ENCODE measurements at regions not wholly inside any gene's neighbourhood (a gene's known extent, or its start where the extent isn't known, plus 50 kb on each side); places are given as distances from the start of the nearest gene placed in this dataset.

DNA sequence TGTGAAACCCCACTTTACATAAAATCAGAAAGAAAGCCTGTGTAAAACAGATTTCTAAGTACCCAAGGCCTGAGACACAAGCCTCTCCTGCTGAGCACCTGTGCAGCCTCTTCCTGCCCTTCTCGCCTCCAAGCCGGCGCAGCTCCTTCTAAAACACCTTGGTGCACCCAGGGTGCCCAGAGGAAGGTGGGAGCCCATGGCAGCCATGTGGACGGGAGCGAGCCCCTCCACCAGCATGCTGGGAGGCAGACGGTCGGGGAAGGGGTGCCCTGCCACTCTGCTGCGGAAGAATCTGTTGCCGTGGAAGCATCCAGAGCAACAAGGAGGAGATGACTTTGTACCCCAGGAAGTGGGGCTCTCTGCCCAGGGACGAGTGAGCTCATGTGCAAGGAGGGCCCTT lies 103.1 kb upstream of the C14orf180 start:
- Histone ChIP-seq H3K36me3 (ENCODE audit: low read depth) (no peaks in the 10 kb centered on the region), H3K27ac (ENCODE audit: poor library complexity, severe bottlenecking) (no peak overlapping the region), H3K4me3 (ENCODE audit: severe bottlenecking) (no peak overlapping the region), H3K9me3 (ENCODE audit: severe bottlenecking) (peaks cover 6% of the 10 kb centered on the region), H3K27me3 (ENCODE audit: insufficient read depth, poor library complexity, severe bottlenecking) (peaks cover 61% of the 10 kb centered on the region), H3K4me1 (ENCODE audit: insufficient read depth, poor library complexity, severe bottlenecking) (no peaks in the 10 kb centered on the region)
- DNase-seq (ENCODE audit: low spot score) = no peak
- TF ChIP-seq, protein P1, sequence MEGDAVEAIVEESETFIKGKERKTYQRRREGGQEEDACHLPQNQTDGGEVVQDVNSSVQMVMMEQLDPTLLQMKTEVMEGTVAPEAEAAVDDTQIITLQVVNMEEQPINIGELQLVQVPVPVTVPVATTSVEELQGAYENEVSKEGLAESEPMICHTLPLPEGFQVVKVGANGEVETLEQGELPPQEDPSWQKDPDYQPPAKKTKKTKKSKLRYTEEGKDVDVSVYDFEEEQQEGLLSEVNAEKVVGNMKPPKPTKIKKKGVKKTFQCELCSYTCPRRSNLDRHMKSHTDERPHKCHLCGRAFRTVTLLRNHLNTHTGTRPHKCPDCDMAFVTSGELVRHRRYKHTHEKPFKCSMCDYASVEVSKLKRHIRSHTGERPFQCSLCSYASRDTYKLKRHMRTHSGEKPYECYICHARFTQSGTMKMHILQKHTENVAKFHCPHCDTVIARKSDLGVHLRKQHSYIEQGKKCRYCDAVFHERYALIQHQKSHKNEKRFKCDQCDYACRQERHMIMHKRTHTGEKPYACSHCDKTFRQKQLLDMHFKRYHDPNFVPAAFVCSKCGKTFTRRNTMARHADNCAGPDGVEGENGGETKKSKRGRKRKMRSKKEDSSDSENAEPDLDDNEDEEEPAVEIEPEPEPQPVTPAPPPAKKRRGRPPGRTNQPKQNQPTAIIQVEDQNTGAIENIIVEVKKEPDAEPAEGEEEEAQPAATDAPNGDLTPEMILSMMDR (IDR thresholded peaks at IDR 0.05; ENCODE audit: poor library complexity, severe bottlenecking) = no peak
- no peak for ATAC-seq (ENCODE audit: low read depth)

DNA sequence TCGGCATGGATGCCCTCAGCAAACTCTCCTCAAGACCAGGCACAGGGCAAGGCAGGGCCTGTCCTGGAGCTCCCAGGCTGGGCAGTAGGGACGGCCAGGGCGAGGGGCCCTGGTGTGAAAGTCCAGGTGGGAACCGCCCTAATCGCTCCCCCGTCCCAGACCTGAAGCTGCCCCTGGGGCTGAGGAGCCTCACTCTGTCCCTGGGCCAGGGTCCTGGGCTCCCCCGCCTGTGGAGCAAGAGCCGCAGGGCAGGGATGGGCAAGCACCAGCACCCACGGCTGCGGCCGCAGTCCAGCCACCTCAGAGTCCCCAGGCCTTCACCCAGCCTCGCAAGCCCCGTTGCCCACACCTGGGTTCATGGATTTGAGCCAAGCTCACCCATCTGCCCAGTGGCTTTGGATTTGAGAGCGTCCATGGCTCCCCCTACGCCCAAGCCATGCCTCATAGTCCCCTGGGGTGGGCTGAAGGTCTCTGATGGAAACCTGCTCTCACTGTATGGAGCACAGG lies 102.4 kb upstream of the C14orf180 start:
- peaks cover 61% of the 10 kb centered on the region for H3K27me3 ChIP-seq (ENCODE audit: insufficient read depth, poor library complexity, severe bottlenecking)
- ATAC-seq (ENCODE audit: low read depth) (no peak), DNase-seq (ENCODE audit: low spot score) (no peak)
- TF ChIP-seq, protein P1 (IDR thresholded peaks at IDR 0.05; ENCODE audit: poor library complexity, severe bottlenecking) = no peak
- H3K27ac ChIP-seq (ENCODE audit: poor library complexity, severe bottlenecking) = no peak overlapping the region
- no peaks in the 10 kb centered on the region for H3K4me1 ChIP-seq (ENCODE audit: insufficient read depth, poor library complexity, severe bottlenecking)
- no peaks in the 10 kb centered on the region for H3K36me3 ChIP-seq (ENCODE audit: low read depth)
- H3K4me3 ChIP-seq (ENCODE audit: severe bottlenecking) = no peak overlapping the region
- peaks cover 6% of the 10 kb centered on the region for H3K9me3 ChIP-seq (ENCODE audit: severe bottlenecking)

DNA sequence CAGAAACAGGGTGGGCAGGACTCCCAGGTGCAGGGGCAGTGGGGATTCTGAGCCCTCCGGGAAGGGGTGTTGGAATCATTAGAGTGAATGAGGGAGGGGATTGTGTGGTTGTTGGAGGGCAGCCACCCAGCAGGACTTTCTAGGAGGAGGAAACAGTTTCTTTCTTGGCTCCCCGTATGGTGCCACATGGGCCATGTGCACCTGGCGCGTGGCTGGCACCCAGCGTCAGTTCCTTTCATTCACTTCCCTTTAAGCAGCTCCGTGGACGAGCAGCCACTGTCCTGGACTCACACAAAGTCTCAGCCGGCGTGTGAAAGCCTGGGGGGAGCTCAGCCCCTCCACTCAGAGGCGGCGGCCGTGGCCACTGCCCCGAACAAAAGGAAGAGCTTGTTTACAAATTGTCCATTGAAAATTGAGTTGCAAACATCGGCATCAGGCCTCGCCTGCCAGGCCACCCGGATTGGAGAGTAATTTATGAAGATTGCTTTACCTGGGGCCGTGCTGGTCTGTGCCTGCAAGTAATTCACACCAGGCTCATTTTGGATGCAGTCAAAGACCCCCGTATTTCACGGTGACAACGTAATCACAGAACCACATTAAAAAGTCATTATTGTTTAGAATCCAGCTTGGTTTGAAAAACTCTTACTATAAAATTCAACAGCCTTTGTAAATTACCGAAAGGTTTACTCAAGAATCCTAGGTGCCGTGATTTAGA lies 101.7 kb upstream of the C14orf180 start:
- no peak overlapping the region for H3K27ac ChIP-seq (ENCODE audit: poor library complexity, severe bottlenecking)
- no peaks in the 10 kb centered on the region for H3K4me1 ChIP-seq (ENCODE audit: insufficient read depth, poor library complexity, severe bottlenecking)
- TF ChIP-seq, protein P1 (IDR thresholded peaks at IDR 0.05; ENCODE audit: poor library complexity, severe bottlenecking) = no peak
- DNase-seq (ENCODE audit: low spot score) (no peak), ATAC-seq (ENCODE audit: low read depth) (no peak)
- H3K9me3 ChIP-seq (ENCODE audit: severe bottlenecking) = peaks cover 6% of the 10 kb centered on the region
- H3K27me3 ChIP-seq (ENCODE audit: insufficient read depth, poor library complexity, severe bottlenecking) = peaks cover 61% of the 10 kb centered on the region
- H3K36me3 ChIP-seq (ENCODE audit: low read depth) = no peaks in the 10 kb centered on the region
- no peak overlapping the region for H3K4me3 ChIP-seq (ENCODE audit: severe bottlenecking)

DNA sequence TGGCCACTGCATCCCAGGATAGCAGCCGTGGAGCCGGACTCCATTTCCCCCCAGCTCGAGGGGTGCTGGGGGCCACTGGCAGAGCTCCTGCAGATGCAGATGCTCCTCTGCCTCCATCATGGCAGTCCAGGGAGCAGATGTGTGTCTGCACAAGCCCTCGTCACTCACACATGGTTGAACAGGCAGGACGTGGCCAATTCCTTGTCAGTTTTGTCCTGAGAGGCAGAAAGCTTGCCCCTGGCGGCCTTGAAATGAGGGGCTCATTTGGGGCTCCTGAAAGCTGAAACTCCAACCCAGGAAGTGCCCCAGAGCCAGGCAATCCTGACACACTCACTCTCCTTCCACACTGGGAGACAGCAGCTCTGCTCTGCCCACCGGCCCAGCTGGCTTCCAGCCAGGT lies 100.9 kb upstream of the C14orf180 start:
- Histone ChIP-seq H3K27me3 (ENCODE audit: insufficient read depth, poor library complexity, severe bottlenecking) (peaks cover 57% of the 10 kb centered on the region), H3K9me3 (ENCODE audit: severe bottlenecking) (peaks cover 6% of the 10 kb centered on the region), H3K27ac (ENCODE audit: poor library complexity, severe bottlenecking) (no peak overlapping the region), H3K36me3 (ENCODE audit: low read depth) (no peaks in the 10 kb centered on the region), H3K4me1 (ENCODE audit: insufficient read depth, poor library complexity, severe bottlenecking) (no peaks in the 10 kb centered on the region), H3K4me3 (ENCODE audit: severe bottlenecking) (no peak overlapping the region)
- TF ChIP-seq, protein P1 (IDR thresholded peaks at IDR 0.05; ENCODE audit: poor library complexity, severe bottlenecking) = no peak
- no peak for ATAC-seq (ENCODE audit: low read depth)
- no peak for DNase-seq (ENCODE audit: low spot score)

DNA sequence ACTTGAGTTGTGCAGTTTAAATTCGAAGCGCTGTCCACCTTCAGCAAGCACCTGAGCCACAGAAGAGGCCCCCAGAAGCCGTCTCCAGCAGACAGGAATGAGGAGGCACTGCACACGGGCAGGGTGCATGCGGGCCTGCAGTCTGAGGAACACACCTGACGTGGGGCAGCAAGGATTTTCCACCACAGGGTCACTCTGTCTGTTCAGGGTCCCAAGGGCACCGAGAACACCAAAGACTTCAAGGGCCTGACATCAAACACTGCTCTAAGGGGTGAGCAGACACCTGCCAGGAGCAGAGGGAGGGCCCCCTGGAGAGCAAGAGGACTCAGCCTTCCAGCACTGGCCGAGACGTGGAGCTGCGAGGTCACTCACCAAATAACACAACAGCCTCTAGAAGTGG lies 99.7 kb upstream of the C14orf180 start:
- ATAC-seq (ENCODE audit: low read depth) (no peak), DNase-seq (ENCODE audit: low spot score) (no peak)
- Histone ChIP-seq H3K4me3 (ENCODE audit: severe bottlenecking) (no peak overlapping the region), H3K27me3 (ENCODE audit: insufficient read depth, poor library complexity, severe bottlenecking) (peaks cover 57% of the 10 kb centered on the region), H3K36me3 (ENCODE audit: low read depth) (no peaks in the 10 kb centered on the region), H3K9me3 (ENCODE audit: severe bottlenecking) (peaks cover 6% of the 10 kb centered on the region), H3K27ac (ENCODE audit: poor library complexity, severe bottlenecking) (no peak overlapping the region), H3K4me1 (ENCODE audit: insufficient read depth, poor library complexity, severe bottlenecking) (no peaks in the 10 kb centered on the region)
- TF ChIP-seq, protein P1 (IDR thresholded peaks at IDR 0.05; ENCODE audit: poor library complexity, severe bottlenecking) = no peak
